ENCODE measurements at regions not wholly inside any gene's neighbourhood (a gene's known extent, or its start where the extent isn't known, plus 50 kb on each side); places are given as distances from the start of the nearest gene placed in this dataset.
A peak's percentile ranks its signal among the peaks of the same experiment; 100 is the strongest.
"Not testable (repeated sequence)": the region's sequence is repeated elsewhere in the genome, so short reads cannot be mapped to it uniquely, and the experiment has no call there.

DNA sequence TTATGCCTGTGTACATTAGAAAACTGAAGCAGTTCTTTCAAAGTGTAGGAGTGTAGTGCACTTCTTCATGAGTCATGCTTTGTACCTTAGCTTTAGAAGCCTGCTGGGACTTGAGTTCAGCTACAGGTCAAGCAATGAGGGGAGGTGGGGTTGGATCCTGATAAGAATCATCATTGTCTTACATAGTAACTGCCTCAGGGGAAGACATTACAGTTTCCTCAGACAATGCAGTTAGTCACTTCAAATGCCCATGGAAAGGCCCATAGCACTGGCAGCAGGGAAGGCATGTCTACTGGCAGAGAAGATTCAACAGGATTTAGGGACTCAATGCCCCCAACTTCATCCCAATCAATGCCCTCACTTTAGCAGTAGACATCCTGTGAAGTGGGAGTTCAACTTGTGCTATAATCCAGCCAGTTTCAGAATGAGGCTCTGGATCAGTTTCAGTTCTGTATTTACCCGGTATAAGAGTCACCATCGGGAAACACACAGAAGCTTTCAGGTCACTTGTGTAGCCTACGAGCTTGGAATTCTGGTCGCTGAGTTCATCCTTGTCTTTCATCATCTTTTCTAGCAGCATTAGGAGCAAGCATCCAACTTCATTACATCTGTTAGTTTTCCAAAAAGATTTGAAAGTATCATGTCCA, 1216.5 kb downstream of the RAPGEF2 start:
- DNase-seq = peak; percentile 7
- H3K9me3 ChIP-seq (replicated peaks; ENCODE audit: control insufficient read depth, low read depth, low read length) = no peaks in the 10 kb centered on the region
- no peaks in the 10 kb centered on the region for H3K36me3 ChIP-seq (ENCODE audit: control insufficient read depth, insufficient read depth, low read length)
- no peak overlapping the region for H3K27ac ChIP-seq (ENCODE audit: low read length)
- no peaks in the 10 kb centered on the region for H3K27me3 ChIP-seq (ENCODE audit: control insufficient read depth, insufficient read depth, low read length)
- H3K4me1 ChIP-seq (ENCODE audit: control insufficient read depth, insufficient read depth, low read length) = no peaks in the 10 kb centered on the region
- H3K4me3 ChIP-seq (ENCODE audit: low read length) = no peak overlapping the region
- 60% methylated on average over 4 of the region's 4 CpGs for WGBS (ENCODE audit: insufficient coverage)

DNA sequence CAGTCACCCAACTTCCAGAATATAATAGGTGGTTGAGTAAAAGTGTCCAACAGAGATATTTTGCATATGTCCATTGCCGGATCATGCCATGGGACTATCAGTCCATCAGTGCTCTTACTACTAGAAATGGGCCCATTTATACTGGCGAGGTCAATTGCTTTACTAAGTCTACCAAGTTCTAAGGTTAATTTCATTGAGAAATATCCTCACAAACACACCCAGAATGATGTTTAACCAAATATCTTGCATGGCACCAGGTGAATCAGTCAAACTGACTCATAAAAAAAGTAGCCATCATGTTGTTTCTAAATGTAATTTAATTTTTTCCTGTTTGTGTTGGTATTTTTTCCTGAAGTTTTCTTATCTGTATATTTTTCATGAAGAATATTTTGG, 1217.0 kb downstream of the RAPGEF2 start:
- no peak overlapping the region for H3K4me3 ChIP-seq (ENCODE audit: low read length)
- no peaks in the 10 kb centered on the region for H3K27me3 ChIP-seq (ENCODE audit: control insufficient read depth, insufficient read depth, low read length)
- H3K9me3 ChIP-seq (replicated peaks; ENCODE audit: control insufficient read depth, low read depth, low read length) = no peaks in the 10 kb centered on the region
- no peaks in the 10 kb centered on the region for H3K4me1 ChIP-seq (ENCODE audit: control insufficient read depth, insufficient read depth, low read length)
- WGBS (ENCODE audit: insufficient coverage) = 100% methylated on average over 2 of the region's 2 CpGs
- H3K27ac ChIP-seq (ENCODE audit: low read length) = no peak overlapping the region
- no peak for DNase-seq
- no peaks in the 10 kb centered on the region for H3K36me3 ChIP-seq (ENCODE audit: control insufficient read depth, insufficient read depth, low read length)

DNA sequence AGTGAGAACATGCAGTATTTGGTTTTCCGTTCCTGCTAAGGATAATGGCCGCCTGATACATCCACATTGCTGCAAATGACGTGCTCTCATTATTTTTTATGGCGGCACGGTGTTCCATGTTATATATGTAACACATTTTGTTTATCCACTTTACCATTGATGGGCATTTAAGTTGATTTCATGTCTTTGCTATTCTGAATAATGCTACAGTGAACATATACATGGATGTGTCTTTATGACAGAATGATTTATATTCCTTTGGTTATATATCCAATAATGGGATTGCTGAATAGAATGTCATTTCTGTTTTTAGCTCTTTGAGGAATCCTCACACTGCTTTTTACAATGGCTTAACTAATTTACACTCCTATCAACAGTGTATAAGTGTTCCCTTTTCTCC, 1223.2 kb downstream of the RAPGEF2 start:
- no peaks in the 10 kb centered on the region for H3K9me3 ChIP-seq (replicated peaks; ENCODE audit: control insufficient read depth, low read depth, low read length)
- H3K27ac ChIP-seq (ENCODE audit: low read length) = no peak overlapping the region
- H3K36me3 ChIP-seq (ENCODE audit: control insufficient read depth, insufficient read depth, low read length) = no peaks in the 10 kb centered on the region
- WGBS (ENCODE audit: insufficient coverage) = no CpG with 5 or more reads among the region's 5 CpGs
- H3K27me3 ChIP-seq (ENCODE audit: control insufficient read depth, insufficient read depth, low read length) = no peaks in the 10 kb centered on the region
- no peak for DNase-seq
- H3K4me3 ChIP-seq (ENCODE audit: low read length) = no peak overlapping the region
- H3K4me1 ChIP-seq (ENCODE audit: control insufficient read depth, insufficient read depth, low read length) = no peaks in the 10 kb centered on the region

DNA sequence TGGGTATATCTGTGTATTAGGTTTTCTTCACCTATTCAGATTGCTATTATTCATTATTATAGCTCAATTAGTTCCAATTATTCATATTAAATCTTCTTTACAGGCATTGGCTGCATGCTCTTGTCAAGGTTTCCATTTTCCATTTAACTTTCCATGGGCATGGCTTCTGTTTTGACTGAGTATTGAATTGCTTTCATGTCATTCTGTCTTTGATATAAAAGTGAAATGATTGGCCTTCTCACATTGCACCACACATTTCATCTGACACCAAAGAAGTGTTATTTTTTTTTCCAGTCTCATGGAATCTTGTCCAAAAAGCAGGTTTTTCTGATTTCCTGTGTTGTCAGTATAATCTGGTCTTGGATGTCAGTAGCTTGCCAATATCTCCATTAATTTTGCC, 1244.3 kb downstream of the RAPGEF2 start:
- no peaks in the 10 kb centered on the region for H3K4me1 ChIP-seq (ENCODE audit: control insufficient read depth, insufficient read depth, low read length)
- no peaks in the 10 kb centered on the region for H3K27me3 ChIP-seq (ENCODE audit: control insufficient read depth, insufficient read depth, low read length)
- H3K4me3 ChIP-seq (ENCODE audit: low read length) = no peak overlapping the region
- no peaks in the 10 kb centered on the region for H3K36me3 ChIP-seq (ENCODE audit: control insufficient read depth, insufficient read depth, low read length)
- DNase-seq = no peak
- H3K9me3 ChIP-seq (replicated peaks; ENCODE audit: control insufficient read depth, low read depth, low read length) = no peaks in the 10 kb centered on the region
- H3K27ac ChIP-seq (ENCODE audit: low read length) = no peak overlapping the region

DNA sequence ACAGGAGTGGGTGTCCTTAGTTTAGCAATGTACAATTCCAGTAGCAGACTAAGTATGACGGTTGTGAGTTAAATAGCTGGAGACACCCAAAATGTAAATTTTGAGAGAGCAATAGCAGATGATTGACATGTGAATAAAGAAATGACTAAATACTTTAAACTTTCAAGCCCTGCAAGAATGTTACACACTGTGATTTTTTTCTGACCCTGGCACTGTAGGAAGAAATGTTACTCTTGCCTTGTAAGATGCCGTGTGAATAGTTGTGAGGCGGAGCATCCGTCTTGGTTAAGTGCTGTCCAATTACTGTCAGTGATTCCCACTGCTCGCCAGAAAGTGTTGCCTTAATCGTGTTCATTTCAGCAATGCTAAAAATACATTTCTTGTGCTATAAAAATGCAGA, 1248.1 kb downstream of the RAPGEF2 start:
- Histone ChIP-seq H3K4me3 (ENCODE audit: low read length) (no peak overlapping the region), H3K27me3 (ENCODE audit: control insufficient read depth, insufficient read depth, low read length) (no peaks in the 10 kb centered on the region), H3K9me3 (replicated peaks; ENCODE audit: control insufficient read depth, low read depth, low read length) (no peaks in the 10 kb centered on the region), H3K4me1 (ENCODE audit: control insufficient read depth, insufficient read depth, low read length) (no peaks in the 10 kb centered on the region), H3K27ac (ENCODE audit: low read length) (no peak overlapping the region), H3K36me3 (ENCODE audit: control insufficient read depth, insufficient read depth, low read length) (no peaks in the 10 kb centered on the region)
- WGBS (ENCODE audit: insufficient coverage) = 77% methylated on average over 3 of the region's 6 CpGs
- DNase-seq = no peak

DNA sequence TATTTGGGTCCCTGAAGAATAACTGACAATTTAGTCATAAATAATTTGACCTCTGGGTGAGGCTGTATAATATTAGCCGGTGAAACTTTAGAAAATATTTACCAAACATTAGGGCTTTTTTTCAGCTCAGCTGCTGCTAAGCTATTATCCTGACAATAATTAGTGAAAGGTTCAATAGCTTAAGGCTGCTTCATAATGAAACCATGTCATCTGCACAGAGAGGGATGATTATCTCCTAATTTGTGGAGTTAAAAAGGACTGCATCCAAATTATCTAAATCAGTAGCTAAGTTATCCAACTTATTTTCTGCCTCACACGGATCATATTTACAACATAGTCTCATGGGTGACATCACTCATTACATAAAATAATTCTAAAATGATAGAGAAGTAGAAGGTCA, 1249.8 kb downstream of the RAPGEF2 start:
- no peak overlapping the region for H3K27ac ChIP-seq (ENCODE audit: low read length)
- H3K4me1 ChIP-seq (ENCODE audit: control insufficient read depth, insufficient read depth, low read length) = no peaks in the 10 kb centered on the region
- H3K36me3 ChIP-seq (ENCODE audit: control insufficient read depth, insufficient read depth, low read length) = no peaks in the 10 kb centered on the region
- no peak for DNase-seq
- no peaks in the 10 kb centered on the region for H3K27me3 ChIP-seq (ENCODE audit: control insufficient read depth, insufficient read depth, low read length)
- no peak overlapping the region for H3K4me3 ChIP-seq (ENCODE audit: low read length)
- no CpG with 5 or more reads among the region's 2 CpGs for WGBS (ENCODE audit: insufficient coverage)
- no peaks in the 10 kb centered on the region for H3K9me3 ChIP-seq (replicated peaks; ENCODE audit: control insufficient read depth, low read depth, low read length)

DNA sequence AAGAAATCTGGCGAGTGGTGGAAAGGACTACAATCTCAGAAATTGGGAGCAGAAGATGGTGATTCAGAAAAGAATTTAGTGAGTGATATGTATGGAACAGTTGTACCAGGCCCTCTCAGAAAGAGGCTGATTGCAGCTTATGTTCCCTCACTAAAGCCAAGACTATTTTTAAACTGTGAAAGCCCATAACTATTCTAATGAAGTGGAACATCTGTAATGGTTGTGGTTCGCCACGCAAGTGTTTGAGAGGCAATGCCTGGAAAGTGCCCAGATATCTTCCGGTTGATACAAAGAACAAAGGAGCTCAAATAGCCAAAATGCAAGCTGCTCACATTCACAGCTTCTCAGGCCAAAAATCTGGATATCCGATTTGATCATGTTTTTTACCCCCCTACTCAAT, 1250.7 kb downstream of the RAPGEF2 start:
- DNase-seq = peak; percentile 75
- H3K36me3 ChIP-seq (ENCODE audit: control insufficient read depth, insufficient read depth, low read length) = no peaks in the 10 kb centered on the region
- H3K4me1 ChIP-seq (ENCODE audit: control insufficient read depth, insufficient read depth, low read length) = no peaks in the 10 kb centered on the region
- H3K9me3 ChIP-seq (replicated peaks; ENCODE audit: control insufficient read depth, low read depth, low read length) = no peaks in the 10 kb centered on the region
- no peaks in the 10 kb centered on the region for H3K27me3 ChIP-seq (ENCODE audit: control insufficient read depth, insufficient read depth, low read length)
- no peak overlapping the region for H3K27ac ChIP-seq (ENCODE audit: low read length)
- H3K4me3 ChIP-seq (ENCODE audit: low read length) = no peak overlapping the region
- 68% methylated on average over 2 of the region's 5 CpGs for WGBS (ENCODE audit: insufficient coverage)

DNA sequence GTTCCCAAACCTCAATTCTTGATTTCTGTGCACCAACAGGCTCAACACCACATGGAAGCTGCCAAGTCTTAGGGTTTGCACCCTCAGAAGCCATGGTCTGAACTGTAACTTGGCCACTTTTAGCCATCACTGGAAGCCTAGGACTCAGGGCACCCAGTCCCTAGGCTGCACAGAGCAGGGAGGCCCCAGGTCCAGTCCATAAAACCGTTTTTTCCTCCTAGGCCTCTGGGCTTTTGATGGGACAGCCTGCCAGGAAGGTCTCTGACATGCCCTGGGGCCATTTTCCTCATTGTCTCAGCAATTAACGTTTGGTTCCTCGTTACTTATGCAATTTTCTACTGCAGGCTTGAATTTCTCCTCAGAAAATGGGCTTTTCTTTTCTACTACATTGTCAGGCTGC, 1259.6 kb downstream of the RAPGEF2 start:
- 72% methylated on average over 3 of the region's 3 CpGs for WGBS (ENCODE audit: insufficient coverage)
- no peak for DNase-seq
- Histone ChIP-seq H3K27ac (ENCODE audit: low read length) (no peak overlapping the region), H3K4me3 (ENCODE audit: low read length) (no peak overlapping the region), H3K27me3 (ENCODE audit: control insufficient read depth, insufficient read depth, low read length) (no peaks in the 10 kb centered on the region), H3K36me3 (ENCODE audit: control insufficient read depth, insufficient read depth, low read length) (no peaks in the 10 kb centered on the region), H3K4me1 (ENCODE audit: control insufficient read depth, insufficient read depth, low read length) (no peaks in the 10 kb centered on the region), H3K9me3 (replicated peaks; ENCODE audit: control insufficient read depth, low read depth, low read length) (no peaks in the 10 kb centered on the region)

DNA sequence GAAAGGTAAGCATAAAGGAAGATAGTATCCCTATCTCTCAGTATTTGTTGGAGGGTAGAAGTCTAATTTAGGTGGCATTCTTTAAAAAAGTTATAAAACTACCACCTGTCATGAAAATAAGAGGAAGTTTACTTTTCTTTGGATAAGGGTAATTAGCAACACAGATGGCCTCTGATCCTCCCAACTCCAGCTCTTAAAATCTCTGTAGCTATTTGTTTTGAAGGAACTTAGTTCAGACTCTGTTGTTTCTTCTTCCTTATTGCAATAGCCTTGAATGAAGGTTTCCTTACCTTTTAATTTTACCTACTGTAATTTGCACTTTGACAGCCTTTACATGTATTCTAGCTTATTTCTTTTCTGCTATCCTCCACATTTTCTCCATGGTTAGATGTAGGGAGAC, 1261.3 kb downstream of the RAPGEF2 start:
- no peaks in the 10 kb centered on the region for H3K9me3 ChIP-seq (replicated peaks; ENCODE audit: control insufficient read depth, low read depth, low read length)
- DNase-seq = no peak
- no peaks in the 10 kb centered on the region for H3K36me3 ChIP-seq (ENCODE audit: control insufficient read depth, insufficient read depth, low read length)
- H3K27me3 ChIP-seq (ENCODE audit: control insufficient read depth, insufficient read depth, low read length) = no peaks in the 10 kb centered on the region
- no peaks in the 10 kb centered on the region for H3K4me1 ChIP-seq (ENCODE audit: control insufficient read depth, insufficient read depth, low read length)
- no peak overlapping the region for H3K27ac ChIP-seq (ENCODE audit: low read length)
- no peak overlapping the region for H3K4me3 ChIP-seq (ENCODE audit: low read length)

DNA sequence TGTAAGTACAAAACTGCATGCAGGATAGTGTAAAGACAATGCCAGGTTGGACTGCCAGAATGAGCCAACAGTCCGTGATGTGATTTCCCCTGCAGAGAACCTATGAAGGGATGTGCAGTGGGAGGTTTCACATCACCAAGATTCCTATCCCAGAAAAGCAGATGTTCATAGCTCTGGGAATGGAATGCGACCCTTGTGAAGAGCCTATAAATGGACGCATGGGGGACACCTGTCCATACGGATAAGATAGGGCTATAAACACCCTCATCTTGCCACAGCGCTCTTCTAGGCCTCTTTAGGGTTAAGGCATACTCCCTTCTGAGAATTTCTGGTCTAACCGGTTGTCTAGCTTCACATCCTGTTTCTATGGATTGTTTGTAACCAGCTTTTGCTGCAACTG, 1261.8 kb downstream of the RAPGEF2 start:
- no CpG with 5 or more reads among the region's 6 CpGs for WGBS (ENCODE audit: insufficient coverage)
- not testable (repeated sequence) for H3K27me3 ChIP-seq (ENCODE audit: control insufficient read depth, insufficient read depth, low read length); H3K4me3 ChIP-seq (ENCODE audit: low read length); H3K4me1 ChIP-seq (ENCODE audit: control insufficient read depth, insufficient read depth, low read length); H3K9me3 ChIP-seq (replicated peaks; ENCODE audit: control insufficient read depth, low read depth, low read length); DNase-seq; H3K36me3 ChIP-seq (ENCODE audit: control insufficient read depth, insufficient read depth, low read length); H3K27ac ChIP-seq (ENCODE audit: low read length)

DNA sequence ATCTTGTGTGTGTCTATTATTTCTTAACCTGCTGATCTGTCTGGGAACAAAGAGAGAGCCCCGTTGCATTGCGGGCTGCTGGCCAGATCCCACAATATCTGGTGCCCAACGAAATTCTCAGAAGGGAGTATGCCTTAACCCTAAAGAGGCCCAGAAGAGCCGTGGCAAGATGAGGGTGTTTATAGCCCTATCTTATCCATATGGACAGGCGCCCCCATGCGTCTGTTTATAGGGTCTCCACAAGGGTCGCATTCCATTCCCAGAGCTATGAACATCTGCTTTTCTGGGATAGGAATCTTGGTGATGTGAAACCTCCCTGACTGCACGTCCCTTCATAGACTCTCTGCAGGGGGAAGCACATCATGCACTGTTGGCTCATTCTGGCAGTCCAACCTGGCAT, 1262.5 kb downstream of the RAPGEF2 start:
- DNase-seq; H3K36me3 ChIP-seq (ENCODE audit: control insufficient read depth, insufficient read depth, low read length); H3K9me3 ChIP-seq (replicated peaks; ENCODE audit: control insufficient read depth, low read depth, low read length); H3K4me1 ChIP-seq (ENCODE audit: control insufficient read depth, insufficient read depth, low read length); H3K27ac ChIP-seq (ENCODE audit: low read length); H3K27me3 ChIP-seq (ENCODE audit: control insufficient read depth, insufficient read depth, low read length); H3K4me3 ChIP-seq (ENCODE audit: low read length): not testable (repeated sequence)
- no CpG with 5 or more reads among the region's 8 CpGs for WGBS (ENCODE audit: insufficient coverage)
